Stimulated activated naive CD8-positive, alpha-beta T cell treated with anti-CD3 and anti-CD28 coated beads, Interleukin-15, Interleukin-2, amounts not matched to agents 100 ng/mL and 50 ng/mL, for 24 hours (primary cell): ENCODE measurements at regions not wholly inside any gene's neighbourhood (a gene's known extent, or its start where the extent isn't known, plus 50 kb on each side); places are given as distances from the start of the nearest gene placed in this dataset.
"Not testable (repeated sequence)": the region's sequence is repeated elsewhere in the genome, so short reads cannot be mapped to it uniquely, and the experiment has no call there.

Source experiments
- H3K27ac Mint-ChIP-seq: one replicate; pipeline ENCODE4 v1.8.0; 2021; ENCODE audit warnings: mild to moderate bottlenecking, mixed read lengths
- H3K27me3 Mint-ChIP-seq: one replicate; pipeline ENCODE4 v1.8.0; 2021; ENCODE audit warnings: mixed read lengths
- H3K36me3 Mint-ChIP-seq: one replicate; pipeline ENCODE4 v1.8.0; 2021; ENCODE audit warnings: low read depth, mixed read lengths
- H3K4me1 Mint-ChIP-seq: one replicate; pipeline ENCODE4 v1.8.0; 2021; ENCODE audit warnings: low read depth, mixed read lengths
- H3K4me3 Mint-ChIP-seq: one replicate; pipeline ENCODE4 v1.8.0; 2021; ENCODE audit warnings: mild to moderate bottlenecking, mixed read lengths
- H3K9me3 Mint-ChIP-seq: one replicate; pipeline ENCODE4 v1.8.0; 2021; ENCODE audit warnings: mixed read lengths

DNA sequence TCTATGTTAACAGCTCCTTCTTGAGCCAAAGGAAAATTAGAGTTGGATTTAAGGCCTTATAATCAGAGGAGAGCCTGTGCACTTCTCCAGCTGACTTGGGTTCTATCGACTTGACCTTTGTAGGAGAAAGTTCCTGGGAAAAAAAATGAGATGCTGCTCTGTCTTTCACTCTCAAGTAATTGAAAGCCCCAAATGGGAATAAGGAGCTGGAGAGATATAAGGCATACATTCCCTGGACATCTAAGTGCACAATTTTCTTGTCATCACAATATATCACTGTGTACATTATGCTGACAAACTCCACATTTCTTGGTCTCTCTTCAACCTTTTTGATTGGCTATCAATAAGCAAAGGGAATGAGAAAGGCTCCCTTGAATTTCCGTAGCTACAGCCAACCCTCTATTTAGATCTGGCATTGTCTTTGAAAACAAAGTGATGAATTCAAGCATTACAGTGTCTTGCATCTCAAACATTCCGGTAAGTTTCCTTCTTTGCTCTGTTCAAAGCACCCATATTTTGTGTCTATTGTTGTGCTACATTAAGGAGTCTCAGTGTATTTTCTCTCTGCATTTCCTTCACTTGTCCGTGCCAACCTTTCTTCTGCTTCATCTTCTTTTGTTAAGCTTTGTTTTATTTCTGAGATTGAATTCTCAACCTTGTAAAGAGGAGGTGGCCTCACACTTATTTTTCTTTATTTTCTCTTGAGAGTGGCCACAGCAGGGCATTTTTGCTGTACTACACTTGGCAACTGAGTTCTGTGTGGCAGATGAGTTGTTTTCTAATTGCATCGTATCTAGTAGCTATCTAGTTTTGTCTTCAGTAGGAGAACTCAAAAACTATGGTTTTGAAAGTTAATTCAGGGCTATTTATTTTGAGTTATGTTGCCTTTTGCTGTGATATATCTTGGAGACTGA is 450.3 kb upstream of the MAN1A1 start:
- no peak overlapping the region for H3K4me3 Mint-ChIP-seq
- no peaks in the 10 kb centered on the region for H3K27me3 Mint-ChIP-seq
- H3K4me1 Mint-ChIP-seq: no peaks in the 10 kb centered on the region
- H3K9me3 Mint-ChIP-seq: no peaks in the 10 kb centered on the region
- H3K27ac Mint-ChIP-seq: no peak overlapping the region
- no peaks in the 10 kb centered on the region for H3K36me3 Mint-ChIP-seq

DNA sequence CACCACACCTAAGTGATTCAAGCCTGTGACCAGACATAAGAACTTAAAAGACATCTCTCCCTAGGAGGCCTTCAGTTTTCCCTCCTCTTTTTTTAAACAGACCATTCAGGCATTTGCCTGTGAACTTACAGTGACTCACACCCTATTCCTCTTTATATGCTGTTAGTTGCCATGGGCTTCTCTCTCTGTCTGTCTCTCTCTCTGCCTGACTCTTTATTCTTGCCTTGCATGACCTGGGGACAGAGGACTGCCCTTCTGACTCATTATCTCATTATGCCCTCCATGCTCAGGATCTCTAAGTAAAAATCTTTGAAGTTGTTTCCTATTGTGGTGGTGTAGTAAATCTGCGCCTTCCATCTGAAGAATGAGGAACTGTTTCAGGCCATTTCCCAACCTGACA is 442.2 kb upstream of the MAN1A1 start:
- Mint-ChIP-seq H3K4me3 (no peak overlapping the region), H3K36me3 (no peaks in the 10 kb centered on the region), H3K27ac (no peak overlapping the region), H3K4me1 (no peaks in the 10 kb centered on the region), H3K9me3 (peaks cover under 1% of the 10 kb centered on the region), H3K27me3 (no peaks in the 10 kb centered on the region)

DNA sequence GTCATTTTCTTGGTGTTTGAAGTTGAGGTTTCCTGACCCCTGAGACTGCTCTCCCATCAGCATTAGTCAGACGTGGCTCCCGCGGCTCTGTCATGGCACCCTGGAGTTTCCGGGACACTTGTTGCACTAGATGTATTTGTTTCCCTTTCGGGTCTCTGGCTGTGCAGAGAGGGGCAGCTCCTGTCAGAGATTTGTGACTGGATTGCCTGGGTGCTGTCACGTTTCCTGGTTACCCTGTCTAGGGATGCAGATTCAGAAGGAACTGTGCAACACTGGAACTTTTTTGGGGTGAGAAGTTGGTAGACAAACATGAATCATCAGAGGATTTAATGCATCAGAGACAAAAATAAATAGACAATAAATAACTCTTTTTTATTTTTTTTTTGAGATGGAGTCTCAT is 431.8 kb upstream of the MAN1A1 start:
- Mint-ChIP-seq H3K27ac (no peak overlapping the region), H3K9me3 (no peaks in the 10 kb centered on the region), H3K36me3 (no peaks in the 10 kb centered on the region), H3K4me1 (no peaks in the 10 kb centered on the region), H3K27me3 (peaks cover 4% of the 10 kb centered on the region), H3K4me3 (no peak overlapping the region)

DNA sequence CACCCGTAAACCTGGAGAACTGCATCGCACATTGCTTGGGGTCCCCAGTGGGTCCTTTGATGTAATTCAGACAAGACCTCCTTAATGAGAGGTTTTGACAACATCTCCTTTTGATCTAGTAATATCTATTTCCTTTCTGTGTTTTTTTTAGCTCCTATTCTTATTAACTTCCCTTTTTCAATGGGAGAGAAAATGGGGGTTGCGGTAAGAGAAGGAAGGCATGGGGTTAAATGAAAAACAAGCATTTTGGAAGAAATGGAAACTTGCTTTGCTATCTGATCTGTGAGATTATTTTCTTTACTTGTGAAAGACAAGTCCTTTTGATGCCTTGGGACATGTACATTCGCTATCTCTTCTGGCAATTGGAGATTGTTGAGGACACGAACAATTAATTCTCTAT is 418.6 kb upstream of the MAN1A1 start:
- peaks cover 4% of the 10 kb centered on the region for H3K9me3 Mint-ChIP-seq
- H3K27ac Mint-ChIP-seq: no peak overlapping the region
- no peak overlapping the region for H3K4me3 Mint-ChIP-seq
- no peaks in the 10 kb centered on the region for H3K36me3 Mint-ChIP-seq
- H3K27me3 Mint-ChIP-seq: peaks cover 15% of the 10 kb centered on the region
- H3K4me1 Mint-ChIP-seq: peaks cover 9% of the 10 kb centered on the region

DNA sequence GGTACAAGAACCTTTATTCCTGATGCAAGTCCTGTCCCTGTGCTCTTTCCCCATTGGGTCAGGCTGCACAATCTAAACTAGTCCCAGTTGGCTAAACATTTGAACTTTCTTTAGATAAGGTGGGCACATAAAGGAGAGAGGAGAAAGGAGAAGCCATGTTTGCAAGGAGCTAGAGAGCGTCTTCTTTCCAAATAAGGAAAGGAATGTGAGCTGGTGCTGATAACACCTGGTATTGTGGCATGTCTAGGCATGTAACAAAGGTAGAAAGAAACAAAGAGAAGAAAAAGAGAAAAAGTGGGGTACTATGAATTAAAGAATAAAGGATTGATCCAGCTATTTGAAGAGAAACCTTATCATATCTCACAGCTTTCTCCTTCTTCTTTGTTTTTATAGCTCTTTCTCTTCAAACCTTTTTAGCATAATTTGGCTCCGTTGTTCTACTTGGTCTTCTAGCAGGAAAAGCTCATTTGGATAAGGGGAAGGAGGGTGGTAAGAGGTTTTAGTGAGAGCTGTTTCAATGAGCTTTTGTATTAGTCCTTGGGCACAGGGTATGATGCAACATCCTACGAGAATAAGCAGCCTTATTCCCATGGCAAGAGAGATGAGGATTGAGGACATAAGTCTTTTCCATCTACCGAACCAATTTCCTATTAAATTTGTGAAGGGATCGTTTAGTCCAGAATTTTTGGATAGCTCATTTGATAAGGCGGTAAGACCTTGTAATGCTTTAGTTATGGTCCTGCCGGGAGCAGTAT is 415.5 kb upstream of the MAN1A1 start:
- Mint-ChIP-seq H3K4me1 (peaks cover 9% of the 10 kb centered on the region), H3K9me3 (no peaks in the 10 kb centered on the region), H3K4me3 (no peak overlapping the region), H3K36me3 (no peaks in the 10 kb centered on the region), H3K27me3 (peaks cover 15% of the 10 kb centered on the region), H3K27ac (no peak overlapping the region)

DNA sequence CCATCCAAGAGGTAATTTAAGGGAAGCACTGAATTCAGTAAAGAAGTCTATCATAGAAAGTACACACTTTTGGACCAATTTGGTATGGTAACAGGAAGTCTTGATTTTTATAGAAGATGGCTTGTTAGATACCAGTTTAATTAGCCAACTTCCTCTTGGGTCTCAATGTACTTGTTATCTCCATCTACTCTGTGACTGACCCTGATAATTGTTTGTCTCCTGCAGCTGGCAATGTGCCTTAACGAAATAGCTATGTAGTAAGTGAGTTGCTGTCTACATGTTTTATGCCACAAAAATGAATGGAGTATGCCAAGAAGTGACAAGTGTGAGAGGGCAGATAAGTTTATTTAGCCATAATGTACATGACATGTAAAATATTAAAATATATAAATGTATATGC is 410.5 kb upstream of the MAN1A1 start:
- Mint-ChIP-seq H3K9me3 (no peaks in the 10 kb centered on the region), H3K27ac (no peak overlapping the region), H3K27me3 (no peaks in the 10 kb centered on the region), H3K4me1 (no peaks in the 10 kb centered on the region), H3K4me3 (no peak overlapping the region), H3K36me3 (no peaks in the 10 kb centered on the region)

DNA sequence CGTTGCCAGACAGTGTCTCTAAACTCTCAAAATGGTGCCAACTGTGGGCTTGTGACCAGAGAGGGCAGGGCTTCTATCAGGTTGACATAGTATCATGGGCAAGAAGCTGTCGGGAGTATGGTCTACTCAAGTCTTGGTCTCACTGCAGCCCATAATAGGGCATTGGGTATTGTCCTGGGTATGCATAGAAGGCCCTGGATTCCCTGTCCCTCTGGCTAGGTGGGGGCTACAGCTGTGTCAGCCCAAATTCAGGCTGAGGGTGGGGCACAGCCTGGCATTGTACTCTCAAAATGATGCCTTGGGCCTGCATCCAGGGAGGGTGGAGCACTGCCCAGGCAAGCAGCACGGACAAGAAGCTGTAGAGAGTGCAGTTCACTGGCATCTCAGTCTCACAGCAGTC is 408.8 kb upstream of the MAN1A1 start:
- H3K36me3 Mint-ChIP-seq: no peaks in the 10 kb centered on the region
- H3K4me1 Mint-ChIP-seq: no peaks in the 10 kb centered on the region

DNA sequence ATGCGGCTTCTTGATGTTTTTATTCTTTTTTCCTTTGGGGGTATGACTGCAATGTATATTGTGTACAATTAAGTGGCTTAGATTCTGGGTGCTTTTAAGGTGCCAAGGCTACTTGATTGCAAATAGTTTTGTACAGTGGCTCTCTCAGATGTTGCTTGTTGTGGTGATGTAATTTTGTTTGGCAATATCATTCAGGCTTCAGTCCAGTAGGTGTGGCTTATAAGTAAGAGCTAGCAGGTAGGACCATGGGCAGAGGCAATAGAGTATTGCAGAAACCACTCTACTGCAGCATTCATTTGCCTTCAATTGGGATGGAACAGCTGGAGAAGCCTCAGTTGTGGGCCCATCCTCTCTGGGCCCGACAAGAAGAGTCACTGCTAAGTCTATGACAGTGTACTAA is 407.9 kb upstream of the MAN1A1 start:
- no peaks in the 10 kb centered on the region for H3K36me3 Mint-ChIP-seq
- H3K27me3 Mint-ChIP-seq: peaks cover 4% of the 10 kb centered on the region
- no peak overlapping the region for H3K4me3 Mint-ChIP-seq
- H3K4me1 Mint-ChIP-seq: no peaks in the 10 kb centered on the region
- H3K27ac Mint-ChIP-seq: no peak overlapping the region
- H3K9me3 Mint-ChIP-seq: no peaks in the 10 kb centered on the region

More for the DNA sequence above, 408.8 kb upstream of the MAN1A1 start:
- H3K9me3 Mint-ChIP-seq: no peaks in the 10 kb centered on the region
- H3K4me3 Mint-ChIP-seq: no peak overlapping the region
- no peaks in the 10 kb centered on the region for H3K27me3 Mint-ChIP-seq
- H3K27ac Mint-ChIP-seq: no peak overlapping the region

DNA sequence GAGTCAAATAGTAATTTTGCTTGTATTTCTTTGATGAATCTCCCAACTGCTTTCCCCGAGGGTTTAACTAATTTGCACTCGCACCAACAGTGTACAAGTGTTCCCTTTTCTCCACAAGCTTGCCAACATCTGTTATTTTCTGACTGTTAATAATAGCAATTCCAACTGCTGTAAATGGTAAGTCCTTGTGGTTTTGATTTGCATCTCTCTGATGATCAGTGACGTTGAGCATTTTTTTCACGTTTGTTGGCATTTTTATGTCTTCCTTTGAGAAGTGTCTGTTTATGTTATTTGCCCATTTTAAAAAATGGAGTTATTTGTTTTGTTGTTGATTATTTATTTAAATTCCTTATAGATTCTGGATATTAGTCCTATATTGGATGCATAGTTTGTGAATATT is 399.8 kb upstream of the MAN1A1 start:
- Mint-ChIP-seq H3K4me1 (peaks cover 6% of the 10 kb centered on the region), H3K27me3 (peaks cover 8% of the 10 kb centered on the region), H3K4me3 (no peak overlapping the region), H3K9me3 (no peaks in the 10 kb centered on the region), H3K27ac (no peak overlapping the region), H3K36me3 (no peaks in the 10 kb centered on the region)

DNA sequence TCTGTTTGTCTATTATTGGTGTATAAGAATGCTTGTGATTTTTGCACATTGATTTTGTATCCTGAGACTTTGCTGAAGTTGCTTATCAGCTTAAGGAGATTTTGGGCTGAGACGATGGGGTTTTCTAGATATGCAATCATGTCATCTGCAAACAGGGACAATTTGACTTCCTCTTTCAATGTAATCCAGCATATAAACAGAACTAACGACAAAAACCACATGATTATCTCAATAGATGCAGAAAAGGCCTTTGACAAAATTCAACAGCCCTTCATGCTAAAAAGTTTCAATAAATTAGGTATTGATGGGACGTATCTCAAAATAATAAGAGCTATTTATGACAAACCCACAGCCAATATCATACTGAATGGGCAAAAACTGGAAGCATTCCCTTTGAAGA is 399.0 kb upstream of the MAN1A1 start:
- H3K36me3 Mint-ChIP-seq, H3K27ac Mint-ChIP-seq: not testable (repeated sequence)

DNA sequence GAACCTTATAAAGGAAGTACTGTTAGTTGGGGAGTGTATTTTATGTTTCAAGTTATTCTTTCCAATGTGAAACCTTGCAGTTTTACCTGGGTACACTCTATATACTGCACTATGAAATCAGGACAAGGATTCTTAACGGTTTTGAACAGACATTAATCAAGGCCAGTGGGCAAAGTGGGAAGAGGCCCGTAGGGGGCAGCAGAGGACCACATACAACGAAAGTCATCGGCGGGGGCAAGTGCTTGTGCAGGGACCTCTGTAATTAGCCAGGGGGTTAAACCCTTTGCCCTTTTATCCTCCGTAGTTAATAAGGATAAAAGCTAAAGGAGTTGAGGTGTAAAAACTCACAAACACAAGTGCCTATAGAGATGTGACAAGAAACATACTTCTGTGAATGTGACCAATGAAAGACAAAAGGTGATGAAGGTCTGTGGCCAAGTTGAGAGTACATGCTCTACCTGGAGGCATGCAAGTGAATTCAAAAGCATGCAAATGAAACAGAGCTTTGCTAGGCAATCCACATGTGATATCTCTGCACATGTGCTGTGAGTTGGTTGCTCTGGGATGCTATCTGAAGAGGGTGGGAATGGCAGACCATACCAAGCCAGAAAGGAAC is 392.7 kb upstream of the MAN1A1 start:
- Mint-ChIP-seq H3K4me1 (no peaks in the 10 kb centered on the region), H3K36me3 (no peaks in the 10 kb centered on the region), H3K9me3 (no peaks in the 10 kb centered on the region), H3K27ac (no peak overlapping the region), H3K27me3 (peaks cover 7% of the 10 kb centered on the region), H3K4me3 (no peak overlapping the region)

More for the DNA sequence above, 399.0 kb upstream of the MAN1A1 start:
- not testable (repeated sequence) for H3K9me3 Mint-ChIP-seq, H3K27me3 Mint-ChIP-seq, H3K4me3 Mint-ChIP-seq, H3K4me1 Mint-ChIP-seq

DNA sequence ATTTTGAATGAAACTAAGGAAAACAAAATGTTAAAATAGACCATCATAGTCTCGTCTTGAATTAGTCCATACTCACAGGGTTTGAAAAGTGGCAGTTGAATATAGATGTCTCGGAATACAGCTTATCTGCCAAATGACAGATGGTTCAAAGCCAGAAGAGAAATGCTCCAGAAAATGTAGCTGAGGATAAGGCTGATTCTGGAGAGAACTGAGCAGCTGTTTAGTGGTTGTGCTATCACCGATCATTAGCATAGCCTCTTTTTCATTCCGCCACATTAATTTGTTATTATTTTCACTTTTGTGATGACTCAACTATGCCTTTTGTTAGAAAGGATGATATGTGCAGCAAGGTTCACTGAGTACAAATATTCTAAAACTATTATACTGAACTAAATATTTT is 390.2 kb upstream of the MAN1A1 start:
- Mint-ChIP-seq H3K27ac (no peak overlapping the region), H3K4me3 (no peak overlapping the region), H3K9me3 (no peaks in the 10 kb centered on the region), H3K4me1 (no peaks in the 10 kb centered on the region), H3K27me3 (peaks cover 21% of the 10 kb centered on the region), H3K36me3 (no peaks in the 10 kb centered on the region)

DNA sequence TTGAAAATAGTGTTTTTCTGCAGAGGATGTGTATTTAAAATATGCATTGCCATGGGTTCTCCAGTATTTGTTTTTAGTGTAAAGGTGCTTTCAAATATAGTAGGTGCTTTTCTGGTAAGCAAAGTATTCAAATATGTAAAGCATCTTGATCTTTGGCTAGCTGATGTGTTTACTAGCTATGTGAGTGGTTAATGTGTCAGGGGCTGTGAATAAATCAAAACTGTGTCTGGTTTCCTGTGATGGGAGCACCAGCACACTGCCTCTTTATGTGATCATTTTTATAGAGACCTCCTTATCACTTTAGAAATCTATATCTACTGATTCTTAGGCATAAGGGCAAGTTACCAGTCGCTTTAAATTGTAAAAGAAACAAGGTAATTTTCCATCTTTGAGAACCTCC is 388.9 kb upstream of the MAN1A1 start:
- Mint-ChIP-seq H3K4me3 (no peak overlapping the region), H3K36me3 (no peaks in the 10 kb centered on the region), H3K27me3 (peaks cover 21% of the 10 kb centered on the region), H3K9me3 (no peaks in the 10 kb centered on the region), H3K4me1 (no peaks in the 10 kb centered on the region), H3K27ac (no peak overlapping the region)

DNA sequence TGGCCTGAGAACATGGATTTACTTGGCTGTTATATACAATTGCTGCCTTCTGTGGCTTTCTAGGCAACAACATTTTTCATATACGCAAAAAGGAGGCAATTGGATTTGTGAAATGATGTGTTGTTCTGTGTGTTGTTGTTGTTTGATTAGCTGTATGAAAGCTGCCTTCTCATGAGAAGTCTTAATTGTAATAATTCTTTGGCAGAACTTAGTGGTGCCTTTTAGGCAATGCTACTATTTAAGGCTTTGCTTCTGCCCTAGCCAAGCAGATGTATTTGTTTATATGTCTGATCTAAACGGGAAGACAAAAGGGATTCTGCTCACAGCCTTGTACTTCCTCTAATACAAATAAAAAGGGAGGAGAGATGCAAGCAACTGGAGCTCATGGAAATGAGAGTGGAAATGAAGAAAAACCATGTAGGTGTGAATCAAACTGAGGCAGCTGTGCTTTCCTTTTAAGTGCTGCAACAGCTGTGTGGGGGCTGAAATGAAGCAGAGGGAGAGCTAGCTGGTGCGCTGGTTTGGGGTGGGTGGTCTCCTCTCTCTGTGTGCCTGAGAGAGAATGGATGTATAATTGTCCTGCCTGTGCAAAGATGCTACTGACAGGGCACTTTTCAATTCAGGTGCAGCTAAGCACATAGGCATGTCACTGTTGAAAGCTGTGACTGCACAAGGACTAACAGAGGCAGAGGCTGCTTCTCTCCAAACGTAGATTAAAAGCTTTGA is 386.9 kb upstream of the MAN1A1 start:
- Mint-ChIP-seq H3K36me3 (no peaks in the 10 kb centered on the region), H3K4me3 (no peak overlapping the region), H3K4me1 (no peaks in the 10 kb centered on the region), H3K27me3 (peaks cover 16% of the 10 kb centered on the region), H3K9me3 (no peaks in the 10 kb centered on the region), H3K27ac (no peak overlapping the region)

DNA sequence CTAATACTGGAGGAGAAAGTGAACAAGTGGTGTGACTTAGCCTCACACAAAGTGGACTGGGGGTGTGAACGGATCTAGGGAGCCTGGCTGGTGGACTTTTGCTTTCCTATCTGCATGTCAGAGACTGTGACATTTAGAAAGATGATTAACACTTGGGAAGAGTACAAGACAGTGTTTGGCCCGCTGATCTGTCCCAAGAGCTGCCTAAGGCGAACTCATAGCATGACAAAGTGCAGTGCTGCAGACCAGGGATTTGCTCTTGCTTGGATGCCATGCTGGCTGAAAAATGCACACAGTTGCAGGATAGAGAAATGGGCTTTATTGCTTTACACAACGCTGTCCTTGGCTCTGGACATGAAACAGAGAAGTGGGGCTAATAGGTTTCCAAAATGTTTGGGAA is 386.0 kb upstream of the MAN1A1 start:
- Mint-ChIP-seq H3K4me1 (no peaks in the 10 kb centered on the region), H3K27ac (no peak overlapping the region), H3K9me3 (no peaks in the 10 kb centered on the region), H3K36me3 (no peaks in the 10 kb centered on the region), H3K27me3 (peaks cover 14% of the 10 kb centered on the region), H3K4me3 (no peak overlapping the region)
